ENCODE measurements at regions not wholly inside any gene's neighbourhood (a gene's known extent, or its start where the extent isn't known, plus 50 kb on each side); places are given as distances from the start of the nearest gene placed in this dataset.

- no peak for TF ChIP-seq CTCF (IDR thresholded peaks at IDR 0.05)
- no peak for TF ChIP-seq ZFX (IDR thresholded peaks at IDR 0.05; ENCODE audit: borderline replicate concordance)
Measured at GRCh38 chr5:93653716-93654115, 70.7 kb downstream of the NR2F1 start.
